Glomerular visceral epithelial cell (primary cell): ENCODE measurements at regions not wholly inside any gene's neighbourhood (a gene's known extent, or its start where the extent isn't known, plus 50 kb on each side); places are given as distances from the start of the nearest gene placed in this dataset.

Experiments
- DNase-seq: peaks from one replicate; pipeline ENCODE4 v3.0.0-alpha.2; 2016; ENCODE audit errors: extremely low spot score

GRCh38 chr7:1286946-1287645 lies 54.4 kb downstream of the UNCX start:
- no peak for DNase-seq

- no peak for DNase-seq
Measured at GRCh38 chr7:1287752-1288201, 55.1 kb downstream of the UNCX start.

DNA sequence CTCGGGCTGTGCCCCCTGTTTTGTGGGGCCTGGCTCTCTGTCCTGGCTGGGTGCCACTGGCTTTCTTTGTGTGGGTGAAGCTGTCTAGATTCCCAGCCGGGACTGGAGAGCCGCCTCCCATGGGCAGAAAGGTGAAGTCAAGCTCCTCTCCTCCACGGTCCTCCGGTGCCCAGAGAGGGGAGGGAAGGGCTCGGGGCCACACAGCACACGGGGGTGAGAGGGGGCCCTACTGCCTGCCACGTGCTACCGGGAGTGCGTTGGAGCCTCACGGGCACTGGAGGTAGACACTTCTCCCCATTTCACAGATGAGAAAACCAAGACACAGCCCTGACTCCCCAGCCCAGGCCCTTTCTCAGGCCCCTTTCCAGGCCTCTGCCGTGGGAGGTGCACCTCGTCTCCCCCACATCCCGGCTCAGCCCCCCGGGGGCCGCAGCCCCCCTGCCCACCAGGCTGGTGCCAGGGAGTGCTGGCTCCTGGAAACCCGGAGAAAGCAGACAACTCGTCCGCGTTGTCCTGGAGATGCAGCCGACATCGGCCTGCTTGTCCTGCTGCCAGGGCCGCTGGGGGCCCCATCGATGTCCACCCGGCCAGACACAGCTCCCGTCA lies 55.8 kb downstream of the UNCX start:
- no peak for DNase-seq

GRCh38 chr7:1288996-1289551 lies 56.4 kb downstream of the UNCX start:
- DNase-seq: no peak

DNA sequence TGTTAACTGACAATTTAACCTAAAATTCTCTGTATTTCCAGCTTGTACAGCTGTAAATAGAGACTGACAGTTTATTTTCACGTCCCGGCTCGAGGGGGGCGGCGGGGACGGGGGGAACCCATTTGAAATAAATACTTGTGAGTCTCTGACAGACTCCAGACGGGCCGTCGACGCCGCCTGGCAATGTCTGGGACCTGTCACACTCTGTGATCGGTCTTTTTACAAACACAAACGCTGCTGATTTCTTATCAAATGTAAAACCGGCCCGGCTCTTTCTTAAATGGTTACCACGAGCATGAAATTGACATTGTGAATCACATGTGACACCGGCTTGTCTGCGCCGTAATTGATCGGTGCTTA lies 57.0 kb downstream of the UNCX start:
- DNase-seq: no peak

- no peak for DNase-seq
Measured at GRCh38 chr7:1290026-1290678, 57.5 kb downstream of the UNCX start.

DNA sequence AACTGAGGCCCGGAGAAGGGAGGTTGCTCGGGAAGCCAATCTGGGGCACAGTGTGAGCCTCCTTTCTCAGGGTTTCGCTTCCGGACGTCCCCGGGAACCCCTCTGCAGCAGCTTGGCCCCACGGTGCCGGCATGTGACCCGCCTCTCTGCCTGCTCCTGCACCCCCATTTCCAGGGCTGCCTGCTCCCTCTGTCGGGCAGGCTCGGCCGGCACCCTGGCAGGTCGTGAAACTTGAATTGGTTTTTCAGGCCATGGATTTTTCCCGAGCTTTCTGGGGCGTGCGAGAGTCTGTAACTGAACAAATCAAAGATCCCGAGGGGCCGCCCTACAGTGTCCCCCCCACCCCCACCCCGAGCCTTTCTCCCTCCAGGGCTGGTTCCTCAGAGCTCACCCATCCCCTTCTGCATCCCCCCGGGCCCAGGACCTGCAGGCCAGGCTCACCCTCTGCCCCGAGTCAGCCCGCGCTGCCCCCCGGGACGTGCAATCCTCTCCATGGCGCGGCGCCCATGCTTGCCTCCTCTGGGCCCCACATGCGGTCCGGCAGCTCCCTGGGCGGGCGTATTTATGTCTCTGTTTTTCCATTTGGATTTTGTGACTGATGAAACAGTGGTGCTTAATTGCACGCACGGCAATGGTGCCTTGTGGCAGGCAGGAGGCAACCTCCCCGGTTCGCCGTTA lies 58.1 kb downstream of the UNCX start:
- DNase-seq: no peak

- no peak for DNase-seq
Measured at GRCh38 chr7:1291357-1291689, 58.7 kb downstream of the UNCX start.

- DNase-seq: no peak
Measured at GRCh38 chr7:1291845-1292765, 59.4 kb downstream of the UNCX start.

GRCh38 chr7:1292972-1293830 lies 60.5 kb downstream of the UNCX start:
- DNase-seq: no peak

DNA sequence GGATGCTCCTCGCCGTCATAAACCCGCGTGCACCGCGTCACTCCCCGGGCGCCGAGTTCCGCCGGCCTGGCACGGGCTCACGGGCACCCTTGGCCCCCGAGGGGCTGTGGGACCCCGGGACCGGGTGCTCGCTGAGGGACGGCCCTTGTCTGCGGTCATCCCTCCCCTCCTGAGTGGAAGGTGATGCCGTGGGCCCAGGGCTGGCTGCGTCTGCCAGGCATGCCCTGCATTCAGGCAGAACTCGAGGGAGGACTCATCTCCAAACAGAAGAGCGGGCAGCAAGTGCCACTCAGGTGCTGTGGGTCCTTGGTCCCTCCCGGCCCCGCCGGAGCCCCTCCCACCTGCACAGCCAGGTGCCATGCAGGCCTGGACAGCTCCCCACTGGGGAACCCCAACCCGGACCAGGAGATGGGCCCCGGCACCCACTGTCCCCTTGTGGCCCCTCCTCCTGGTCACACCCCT lies 61.3 kb downstream of the UNCX start:
- no peak for DNase-seq

- no peak for DNase-seq
Measured at GRCh38 chr7:1295776-1296355, 63.2 kb downstream of the UNCX start.

GRCh38 chr7:1296356-1296981 lies 63.8 kb downstream of the UNCX start:
- DNase-seq: no peak

- no peak for DNase-seq
Measured at GRCh38 chr7:1297017-1297960, 64.6 kb downstream of the UNCX start.

- DNase-seq: no peak
Measured at GRCh38 chr7:1298051-1298930, 65.6 kb downstream of the UNCX start.

- DNase-seq: no peak
Measured at GRCh38 chr7:1298931-1299885, 66.5 kb downstream of the UNCX start.
